ENCODE measurements at regions not wholly inside any gene's neighbourhood (a gene's known extent, or its start where the extent isn't known, plus 50 kb on each side); places are given as distances from the start of the nearest gene placed in this dataset.

DNA sequence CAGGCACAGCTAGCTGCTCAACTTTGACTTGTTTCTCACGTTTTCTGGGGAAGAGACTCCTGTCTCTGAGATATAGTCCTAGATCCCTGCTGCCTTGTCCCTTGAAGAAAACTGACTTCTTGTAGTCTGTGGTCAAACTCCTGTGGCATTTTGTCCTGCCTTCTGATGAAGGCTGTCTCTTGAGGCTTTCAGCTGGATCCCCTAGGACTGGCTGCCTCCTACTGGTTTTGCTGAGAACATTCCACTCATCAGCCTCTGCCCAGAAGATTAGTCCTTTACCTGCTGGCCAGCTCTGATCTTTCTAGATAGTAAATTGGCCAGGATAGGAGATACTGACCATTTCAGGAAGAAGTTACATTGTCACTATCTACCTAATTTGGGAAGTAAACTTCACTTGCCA is 71.9 kb upstream of the CNR1 start:
- DNase-seq (ENCODE audit: low read depth): no peak

DNA sequence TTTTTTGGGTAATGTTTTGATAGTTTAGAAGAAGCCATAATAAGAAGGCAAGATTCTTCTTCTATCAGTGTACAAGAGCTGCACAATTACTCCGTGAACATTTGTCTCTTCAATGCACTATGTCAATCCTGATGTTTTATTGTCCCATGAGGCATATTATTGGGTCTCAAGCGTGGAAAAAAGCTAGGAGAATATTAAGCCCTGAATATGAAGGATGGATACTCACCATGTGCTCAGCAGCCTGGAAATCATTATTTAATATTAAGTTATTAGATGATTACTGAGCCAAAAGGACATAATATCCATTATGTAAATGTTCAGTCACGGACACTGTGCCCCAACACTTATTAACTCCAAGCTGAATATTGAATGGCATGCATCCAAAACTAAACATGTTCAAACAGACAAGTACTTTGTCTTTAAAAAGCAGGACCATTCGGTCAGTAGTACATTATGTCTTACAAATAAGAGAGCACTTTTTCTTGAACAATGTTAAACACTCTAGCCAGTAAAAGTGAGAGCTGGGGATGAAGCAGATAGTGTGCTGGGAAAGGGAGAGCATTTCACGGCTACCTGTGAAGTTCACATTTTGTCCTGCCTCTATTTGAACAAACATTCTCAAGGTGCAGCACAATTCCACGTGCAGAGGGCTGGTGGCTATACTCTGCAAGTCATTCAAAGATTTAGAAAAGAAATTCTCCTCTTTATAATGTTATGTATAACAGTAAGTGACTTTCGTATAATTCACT is 70.6 kb upstream of the CNR1 start:
- DNase-seq (ENCODE audit: low read depth): no peak

DNA sequence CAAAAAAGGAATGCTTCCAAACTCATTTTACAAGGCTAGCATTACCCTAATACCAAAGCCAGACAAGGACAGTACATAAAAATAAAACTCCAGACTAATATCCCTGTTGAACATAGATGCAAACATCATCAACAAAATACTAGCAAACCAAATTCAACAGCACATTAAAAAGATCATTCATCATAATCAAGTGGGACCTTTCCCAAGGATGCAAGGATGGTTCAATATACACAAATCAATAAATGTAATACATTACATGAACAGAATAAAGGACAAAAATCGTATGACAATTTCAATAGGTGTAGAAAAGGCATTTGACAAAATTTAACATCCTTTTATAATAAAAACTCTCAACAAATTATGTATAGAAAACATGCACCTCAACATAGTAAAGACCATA is 66.6 kb upstream of the CNR1 start:
- no peak for DNase-seq (ENCODE audit: low read depth)

DNA sequence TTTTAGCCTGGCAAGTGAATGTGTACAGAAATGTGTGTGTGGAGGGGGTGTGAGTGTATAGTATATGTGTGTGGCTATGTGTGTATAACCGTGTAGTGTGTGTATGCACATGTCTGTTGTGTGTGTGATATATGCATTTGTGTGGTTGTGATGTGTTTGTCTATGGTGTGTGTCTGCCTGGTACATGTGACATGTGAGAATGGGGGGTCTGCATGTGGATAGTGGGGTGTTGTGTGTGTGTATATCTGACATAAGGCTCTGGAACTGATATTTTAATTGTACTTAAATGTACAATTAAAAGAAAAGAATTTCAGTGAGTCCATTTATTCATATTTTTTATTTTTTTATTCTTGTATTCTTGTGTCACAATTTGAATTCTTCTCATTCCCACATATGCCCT is 57.2 kb upstream of the CNR1 start:
- DNase-seq (ENCODE audit: low read depth): no peak

DNA sequence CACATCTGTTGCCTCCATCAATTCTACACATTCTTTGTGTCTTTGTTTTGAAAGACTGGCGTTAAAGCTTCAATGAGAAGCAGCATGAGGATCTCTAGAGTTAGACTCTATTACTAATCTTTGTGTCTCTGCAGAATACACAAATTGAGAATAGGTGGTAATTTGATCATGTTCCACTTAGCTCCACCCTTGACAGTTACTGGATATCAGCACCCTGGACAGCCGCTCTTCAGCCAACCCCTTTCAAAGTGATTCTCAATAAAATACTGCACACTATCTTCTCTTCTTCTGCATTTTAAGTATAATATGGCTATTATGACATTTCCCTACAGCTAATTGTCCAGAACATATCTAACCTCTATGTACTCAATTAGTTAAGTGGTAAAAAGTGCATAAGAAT is 54.3 kb upstream of the CNR1 start:
- no peak for DNase-seq (ENCODE audit: low read depth)

DNA sequence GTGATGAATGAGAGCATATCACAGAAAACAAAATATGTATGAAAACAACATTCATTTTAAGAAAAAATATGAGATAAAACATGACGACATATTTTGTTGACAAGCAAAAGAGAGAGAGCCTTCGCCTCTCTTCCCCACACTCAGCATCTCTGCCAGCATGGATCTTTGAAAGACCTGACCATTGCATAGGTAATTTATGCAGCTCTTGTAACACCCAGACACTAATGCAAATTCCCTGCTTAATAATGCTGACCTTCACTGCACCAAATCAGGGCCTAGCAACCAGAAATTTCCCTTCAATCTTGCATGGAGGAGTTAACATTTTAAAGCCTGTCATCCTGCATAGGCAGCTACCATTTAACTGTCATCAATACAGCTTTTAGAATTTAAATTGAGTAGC is 50.0 kb upstream of the CNR1 start:
- DNase-seq (ENCODE audit: low read depth): no peak

Data from HS-27A (cell line).